OCI-M2 (cell line): ENCODE measurements at regions not wholly inside any gene's neighbourhood (a gene's known extent, or its start where the extent isn't known, plus 50 kb on each side); places are given as distances from the start of the nearest gene placed in this dataset.
"Not testable (repeated sequence)": the region's sequence is repeated elsewhere in the genome, so short reads cannot be mapped to it uniquely, and the experiment has no call there.

ENCODE experiments used
- DNase-seq: peaks from one replicate; lab custom pipeline; 2025; ENCODE audit not compliant: unreplicated experiment; lab: John Stamatoyannopoulos, UW

DNA sequence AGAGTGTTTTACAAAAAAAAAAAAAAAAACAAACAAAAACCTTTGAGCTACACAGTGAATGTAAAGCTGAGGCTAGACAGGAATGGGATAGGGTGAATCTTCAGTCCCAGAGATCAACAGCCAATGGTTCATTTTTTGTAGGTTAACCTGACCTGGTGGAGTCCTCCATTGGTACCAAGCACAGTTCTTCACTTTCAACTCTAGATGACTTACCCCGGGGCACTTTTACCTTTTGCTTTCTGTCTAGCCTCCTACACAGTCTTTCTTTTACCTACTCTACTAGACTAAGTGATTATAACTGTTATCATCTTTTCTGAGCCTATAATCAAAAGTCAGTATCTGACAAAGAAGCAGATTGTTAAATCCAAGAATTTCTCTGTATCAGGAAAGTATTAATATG, 50.9 kb downstream of the ANXA2R start:
- no peak for DNase-seq

DNA sequence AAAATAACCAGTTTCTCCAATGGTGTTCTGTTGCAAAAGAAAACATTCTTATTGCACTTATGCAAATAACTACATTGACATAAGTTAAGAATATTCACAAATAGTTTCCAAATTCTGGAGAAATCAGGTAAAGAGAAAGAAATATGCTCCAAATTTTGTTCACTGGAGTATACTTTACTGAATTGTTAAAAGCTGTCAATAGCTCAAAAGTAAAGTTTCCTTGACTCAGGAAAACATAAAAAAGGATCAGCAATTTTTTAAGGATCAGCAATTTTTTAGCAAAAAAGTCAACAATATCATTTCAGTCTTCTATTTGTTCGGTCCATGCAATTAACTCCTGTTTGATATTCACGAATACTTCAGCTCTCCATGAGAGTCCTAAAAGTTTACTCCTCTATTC, 51.6 kb downstream of the ANXA2R start:
- no peak for DNase-seq

DNA sequence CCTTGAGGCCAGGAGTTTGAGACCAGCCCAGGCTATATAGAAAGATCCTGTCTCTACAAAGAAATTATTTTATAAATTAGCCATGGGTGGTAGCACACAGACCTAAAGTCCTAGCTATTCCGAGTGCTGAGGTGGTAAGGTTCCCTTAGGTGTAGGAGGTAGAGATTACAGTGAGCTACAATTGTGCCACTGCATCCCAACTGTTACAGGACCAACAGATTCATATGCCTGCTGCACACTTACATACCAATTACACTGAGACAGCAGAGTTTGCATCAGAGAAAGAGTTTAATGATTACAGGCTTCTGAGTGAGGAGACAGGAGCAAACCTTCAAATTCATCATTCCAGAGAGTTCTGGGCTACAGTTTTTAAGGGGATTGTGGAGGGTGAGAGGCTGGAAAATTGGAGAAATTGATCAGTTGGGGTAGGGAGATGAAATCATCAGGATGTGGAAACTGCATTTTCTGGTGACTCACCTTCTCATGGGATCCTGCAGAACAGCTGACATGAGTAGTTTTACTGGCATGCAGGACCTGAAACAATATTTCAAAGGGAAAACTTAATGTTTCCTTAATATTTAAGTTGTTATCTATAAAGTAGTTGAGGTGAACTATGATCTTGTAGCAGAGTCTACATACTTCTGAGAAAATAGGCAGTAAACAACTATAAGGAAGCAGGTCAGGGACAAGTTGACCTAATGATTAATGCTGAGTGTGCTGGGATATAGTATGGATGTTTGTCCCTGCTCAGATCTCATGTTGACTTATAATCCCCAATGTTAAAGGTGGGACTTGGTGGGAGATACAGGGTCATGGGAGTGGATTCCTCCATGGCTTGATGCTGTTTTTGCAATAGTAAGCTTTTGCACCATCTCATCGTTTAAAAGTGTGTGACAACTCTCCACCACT, 54.7 kb downstream of the ANXA2R start:
- no peak for DNase-seq

GRCh38 chr5:42984307-42984706, 55.8 kb downstream of the ANXA2R start:
- no peak for DNase-seq

DNA sequence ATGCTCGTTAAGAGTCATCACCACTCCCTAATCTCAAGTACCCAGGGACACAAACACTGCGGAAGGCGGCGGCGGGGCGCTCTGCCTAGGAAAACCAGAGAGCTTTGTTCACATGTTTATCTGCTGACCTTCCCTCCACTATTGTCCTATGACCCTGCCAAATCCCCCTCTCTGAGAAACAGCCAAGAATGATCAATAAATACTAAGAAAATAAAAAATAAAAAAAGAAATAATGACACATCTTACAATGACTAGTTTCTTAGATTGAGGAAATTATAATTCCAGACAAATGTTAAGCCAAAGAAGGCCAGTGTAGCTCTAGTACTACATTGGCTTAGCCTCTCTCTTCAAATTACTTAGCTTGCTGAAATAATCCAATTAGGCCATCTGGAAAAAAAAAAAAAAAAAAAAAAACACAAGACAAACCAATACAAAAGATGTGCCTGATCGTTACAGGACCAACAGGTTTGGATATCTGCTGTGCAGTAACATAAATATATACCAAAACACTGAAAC, 58.0 kb downstream of the ANXA2R start:
- no peak for DNase-seq

GRCh38 chr5:42981417-42982106, 58.6 kb downstream of the ANXA2R start:
- not testable (repeated sequence) for DNase-seq

DNA sequence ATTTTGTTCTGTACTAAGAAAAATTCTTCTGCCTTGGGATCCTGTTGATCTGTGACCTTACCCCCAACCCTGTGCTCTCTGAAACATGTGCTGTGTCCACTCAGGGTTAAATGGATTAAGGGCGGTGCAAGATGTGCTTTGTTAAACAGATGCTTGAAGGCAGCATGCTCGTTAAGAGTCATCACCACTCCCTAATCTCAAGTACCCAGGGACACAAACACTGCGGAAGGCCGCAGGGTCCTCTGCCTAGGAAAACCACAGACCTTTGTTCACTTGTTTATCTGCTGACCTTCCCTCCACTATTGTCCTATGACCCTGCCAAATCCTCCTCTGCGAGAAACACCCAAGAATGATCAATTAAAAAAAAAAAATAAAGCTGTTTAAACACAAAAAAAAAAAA, 59.1 kb downstream of the ANXA2R start:
- not testable (repeated sequence) for DNase-seq

DNA sequence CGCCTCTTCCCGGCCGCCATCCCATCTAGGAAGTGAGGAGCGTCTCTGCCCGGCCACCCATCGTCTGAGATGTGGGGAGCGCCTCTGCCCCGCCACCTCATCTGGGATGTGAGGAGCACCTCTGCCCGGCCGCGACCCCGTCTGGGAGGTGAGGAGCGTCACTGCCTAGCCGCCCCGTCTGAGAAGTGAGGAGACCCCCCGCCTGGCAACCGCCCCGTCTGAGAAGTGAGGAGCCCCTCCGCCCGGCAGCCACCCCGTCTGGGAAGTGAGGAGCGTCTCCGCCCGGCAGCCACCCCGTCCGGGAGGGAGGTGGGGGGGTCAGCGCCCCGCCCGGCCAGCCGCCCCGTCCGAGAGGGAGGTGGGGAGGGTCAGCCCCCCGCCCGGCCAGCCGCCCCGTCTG, 59.7 kb downstream of the ANXA2R start:
- DNase-seq, result not testable (repeated sequence)

GRCh38 chr5:42979242-42979641, 60.9 kb downstream of the ANXA2R start:
- DNase-seq, result not testable (repeated sequence)

DNA sequence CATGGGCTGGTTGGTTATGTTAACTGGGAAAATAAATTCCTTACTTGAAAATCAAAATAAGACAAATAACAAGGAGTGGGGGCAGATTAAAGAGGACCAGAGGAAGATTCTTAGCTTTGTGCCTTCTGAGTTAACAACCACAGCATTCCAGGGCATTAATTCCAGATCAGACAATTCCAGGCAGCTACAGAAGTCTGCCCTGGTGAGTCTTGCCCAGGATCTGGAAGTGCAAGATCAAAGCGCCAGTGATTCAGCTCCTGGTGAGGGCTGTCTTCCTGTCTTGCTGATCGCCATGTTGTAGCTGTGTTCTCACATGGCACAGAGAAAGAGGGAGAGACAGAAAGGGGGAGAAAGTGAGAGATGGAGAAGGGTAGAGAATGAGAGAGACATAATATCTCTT, 65.6 kb downstream of the ANXA2R start:
- no peak for DNase-seq

- DNase-seq, result no peak
Observed at GRCh38 chr5:42970636-42971559, 69.2 kb downstream of the ANXA2R start.

GRCh38 chr5:42965934-42966333, 74.2 kb downstream of the ANXA2R start:
- DNase-seq, result no peak

DNA sequence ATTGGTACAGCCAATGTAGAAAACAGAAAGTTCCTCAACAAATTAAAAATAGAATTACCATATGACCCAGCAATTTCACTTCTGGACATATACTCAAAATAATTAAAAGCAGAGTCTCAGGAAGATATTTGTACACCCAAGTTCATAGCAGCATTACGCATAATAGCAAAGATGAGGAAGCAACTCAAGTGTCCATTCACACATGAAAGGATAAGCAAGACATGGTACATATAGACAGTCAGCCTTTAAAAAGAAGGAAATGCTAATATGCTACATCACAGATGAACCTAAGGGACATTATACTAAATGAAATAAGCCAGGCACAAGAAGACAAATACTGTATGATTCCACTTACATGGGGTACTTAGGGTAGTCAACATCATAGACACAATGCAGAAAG, 76.7 kb downstream of the ANXA2R start:
- DNase-seq, result no peak

DNA sequence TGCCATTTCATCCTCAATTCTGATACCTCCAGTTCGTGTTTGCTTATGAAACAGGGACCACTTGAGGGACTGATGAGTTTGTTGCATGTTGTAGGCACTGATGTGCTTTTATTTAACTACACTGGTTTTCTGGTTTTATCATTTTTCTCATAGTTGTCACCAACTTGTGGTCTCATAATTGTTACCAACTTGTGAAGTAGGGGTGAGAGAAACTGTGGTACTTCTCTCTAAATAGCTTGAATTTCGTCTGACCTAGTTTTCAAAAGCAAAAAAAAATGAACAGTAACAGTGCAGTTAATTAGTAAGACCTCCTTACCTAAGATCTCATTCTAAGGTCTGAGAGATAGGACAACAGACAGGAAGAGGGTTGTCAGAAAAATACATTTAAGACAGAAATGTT, 78.0 kb downstream of the ANXA2R start:
- no peak for DNase-seq

GRCh38 chr5:42960506-42960905, 79.6 kb downstream of the ANXA2R start:
- DNase-seq, result no peak

GRCh38 chr5:42956551-42956950, 83.6 kb downstream of the ANXA2R start:
- no peak for DNase-seq

DNA sequence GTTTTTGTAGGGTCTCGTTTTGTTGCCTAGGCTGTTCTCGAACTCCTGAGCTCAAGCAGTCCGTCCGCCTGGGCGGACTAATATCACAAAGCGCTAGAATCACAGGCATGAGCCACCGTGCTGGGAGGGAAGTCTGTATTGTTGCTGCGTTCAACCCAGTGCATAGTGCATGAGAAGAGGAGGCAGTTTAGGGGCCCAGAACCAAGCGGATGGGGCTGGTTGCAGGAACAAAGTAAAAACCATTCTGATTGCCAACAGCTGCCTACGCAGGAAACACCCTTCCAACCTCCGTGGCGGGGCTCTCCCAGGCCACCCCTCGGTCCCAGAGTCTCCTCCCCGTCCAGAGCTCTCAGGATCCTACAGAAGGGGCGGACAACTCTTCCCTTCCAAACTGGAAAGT, 87.1 kb downstream of the ANXA2R start:
- no peak for DNase-seq

- DNase-seq, result no peak
Observed at GRCh38 chr5:42952578-42952974, 87.5 kb downstream of the ANXA2R start.

GRCh38 chr5:42951293-42951840, 88.8 kb downstream of the ANXA2R start:
- no peak for DNase-seq

GRCh38 chr5:42950456-42951292, 89.4 kb downstream of the ANXA2R start:
- no peak for DNase-seq
